Fibroblast of villous mesenchyme (primary cell): ENCODE measurements at regions not wholly inside any gene's neighbourhood (a gene's known extent, or its start where the extent isn't known, plus 50 kb on each side); places are given as distances from the start of the nearest gene placed in this dataset.

Experiments used
- DNase-seq: peaks from one replicate; pipeline ENCODE4 v3.0.0-alpha.2; 2010; ENCODE audit warnings: low read depth
- H3K4me3 ChIP-seq: 2 replicates; pipeline ENCODE4 v1.5.1; 2011; ENCODE audit warnings: low read depth, mild to moderate bottlenecking, low read length
- TF ChIP-seq, protein P1 (sequence below): IDR thresholded peaks from 2 replicates; pipeline ENCODE4 v1.5.1; 2012; ENCODE audit warnings: low read depth, mild to moderate bottlenecking, low read length; ENCODE audit not compliant: insufficient read depth

DNA sequence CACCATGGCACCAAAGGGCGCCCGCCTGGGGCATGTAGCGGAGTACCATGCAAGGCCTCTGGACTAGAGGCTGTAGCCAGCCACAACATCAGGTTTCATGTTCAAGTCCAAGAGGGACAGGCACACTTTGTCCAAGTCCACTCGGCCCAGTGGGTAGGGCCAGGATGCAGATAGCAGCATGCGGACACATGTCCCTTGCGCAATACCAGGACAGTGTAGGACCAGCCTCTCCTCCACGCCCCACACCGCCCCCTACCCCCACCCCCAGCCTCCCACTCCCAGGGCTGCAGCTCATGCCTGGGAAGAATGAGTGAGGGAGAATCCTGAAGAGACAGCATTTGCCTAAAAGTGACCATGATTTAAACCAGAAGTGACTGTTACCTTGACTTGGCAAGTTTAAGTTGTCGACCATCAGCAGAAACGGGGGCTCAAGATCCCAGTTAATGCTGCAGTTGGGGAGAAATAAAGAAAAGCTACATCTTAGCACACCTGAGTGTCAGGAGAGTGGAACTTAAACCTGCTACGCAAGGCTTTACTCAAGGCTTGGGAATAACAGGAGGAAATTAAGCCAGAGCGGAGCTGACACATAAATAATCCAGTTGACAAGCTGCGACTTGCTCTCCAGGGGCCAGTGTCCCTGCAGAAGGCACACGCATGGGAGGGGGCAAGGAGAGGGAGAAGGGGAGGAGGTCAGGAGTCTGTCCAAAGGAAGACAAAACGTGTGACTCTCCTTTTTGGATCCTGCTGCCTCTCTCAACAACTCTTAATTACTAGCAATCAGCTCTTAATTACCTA is 221.7 kb downstream of the BCOR start:
- no peak overlapping the region for H3K4me3 ChIP-seq
- no peak for DNase-seq
- TF ChIP-seq, protein P1, sequence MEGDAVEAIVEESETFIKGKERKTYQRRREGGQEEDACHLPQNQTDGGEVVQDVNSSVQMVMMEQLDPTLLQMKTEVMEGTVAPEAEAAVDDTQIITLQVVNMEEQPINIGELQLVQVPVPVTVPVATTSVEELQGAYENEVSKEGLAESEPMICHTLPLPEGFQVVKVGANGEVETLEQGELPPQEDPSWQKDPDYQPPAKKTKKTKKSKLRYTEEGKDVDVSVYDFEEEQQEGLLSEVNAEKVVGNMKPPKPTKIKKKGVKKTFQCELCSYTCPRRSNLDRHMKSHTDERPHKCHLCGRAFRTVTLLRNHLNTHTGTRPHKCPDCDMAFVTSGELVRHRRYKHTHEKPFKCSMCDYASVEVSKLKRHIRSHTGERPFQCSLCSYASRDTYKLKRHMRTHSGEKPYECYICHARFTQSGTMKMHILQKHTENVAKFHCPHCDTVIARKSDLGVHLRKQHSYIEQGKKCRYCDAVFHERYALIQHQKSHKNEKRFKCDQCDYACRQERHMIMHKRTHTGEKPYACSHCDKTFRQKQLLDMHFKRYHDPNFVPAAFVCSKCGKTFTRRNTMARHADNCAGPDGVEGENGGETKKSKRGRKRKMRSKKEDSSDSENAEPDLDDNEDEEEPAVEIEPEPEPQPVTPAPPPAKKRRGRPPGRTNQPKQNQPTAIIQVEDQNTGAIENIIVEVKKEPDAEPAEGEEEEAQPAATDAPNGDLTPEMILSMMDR: no peak

DNA sequence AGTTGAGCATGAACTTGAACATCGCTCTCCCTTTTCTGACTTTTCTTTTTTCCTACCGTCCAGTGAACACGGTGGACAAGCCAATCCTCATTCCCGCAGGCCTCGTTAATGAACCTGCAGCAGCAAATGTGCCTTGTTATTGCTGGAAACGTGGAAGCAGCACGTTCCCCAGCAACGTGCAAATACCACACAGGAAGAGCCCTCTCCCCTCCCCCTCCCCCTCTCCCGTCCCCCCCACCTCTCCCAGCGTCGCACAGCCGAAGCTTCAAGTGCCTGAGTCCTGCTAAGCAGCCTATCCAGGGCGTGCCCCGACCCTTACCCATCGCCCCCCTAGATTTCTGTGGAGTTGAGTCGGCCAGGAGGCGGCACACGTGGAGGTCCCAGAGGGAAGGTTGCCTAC is 219.9 kb downstream of the BCOR start:
- H3K4me3 ChIP-seq: no peak overlapping the region
- no peak for DNase-seq
- TF ChIP-seq, protein P1: no peak

DNA sequence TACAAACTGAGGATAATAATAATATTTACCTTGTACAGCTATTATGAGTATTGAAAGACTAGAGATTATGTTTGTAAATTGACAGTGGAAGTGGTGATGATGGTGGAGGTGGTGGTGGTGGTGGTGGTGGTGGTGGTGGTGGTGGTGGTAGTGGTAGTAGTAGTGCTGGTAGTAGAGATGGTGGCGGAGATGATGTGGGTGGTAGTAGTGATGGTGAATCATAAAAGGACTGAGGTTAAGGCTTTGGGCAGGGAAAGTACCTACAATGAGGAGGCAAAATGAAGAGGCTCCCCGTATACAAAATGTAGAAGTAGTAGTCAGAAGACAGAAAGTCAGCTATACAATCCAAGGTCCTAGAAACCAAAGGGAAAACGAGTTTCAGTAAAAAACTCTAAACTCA is 214.1 kb downstream of the BCOR start:
- no peak for DNase-seq
- H3K4me3 ChIP-seq: no peak overlapping the region
- TF ChIP-seq, protein P1: no peak

DNA sequence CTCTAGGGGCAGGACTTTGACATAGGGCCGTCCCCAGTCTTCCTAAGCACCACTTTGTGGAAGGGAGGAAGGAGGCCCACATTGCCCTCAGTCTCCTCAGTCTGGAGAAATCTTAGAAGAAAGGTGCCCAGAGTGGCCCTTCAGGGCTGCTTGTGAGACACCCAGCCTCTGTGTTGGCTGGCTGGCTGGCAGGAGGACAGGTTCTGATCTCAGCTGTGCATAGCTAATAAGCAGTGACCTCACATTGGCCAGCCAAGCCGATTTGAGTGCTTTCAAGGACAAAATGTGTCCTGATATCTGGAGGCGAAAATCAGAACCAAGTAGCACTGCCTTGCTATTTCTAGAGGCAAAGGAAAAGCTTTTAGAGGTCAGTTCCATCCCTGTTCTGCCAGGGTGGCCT is 211.5 kb downstream of the BCOR start:
- no peak overlapping the region for H3K4me3 ChIP-seq
- DNase-seq: no peak
- TF ChIP-seq, protein P1: no peak

DNA sequence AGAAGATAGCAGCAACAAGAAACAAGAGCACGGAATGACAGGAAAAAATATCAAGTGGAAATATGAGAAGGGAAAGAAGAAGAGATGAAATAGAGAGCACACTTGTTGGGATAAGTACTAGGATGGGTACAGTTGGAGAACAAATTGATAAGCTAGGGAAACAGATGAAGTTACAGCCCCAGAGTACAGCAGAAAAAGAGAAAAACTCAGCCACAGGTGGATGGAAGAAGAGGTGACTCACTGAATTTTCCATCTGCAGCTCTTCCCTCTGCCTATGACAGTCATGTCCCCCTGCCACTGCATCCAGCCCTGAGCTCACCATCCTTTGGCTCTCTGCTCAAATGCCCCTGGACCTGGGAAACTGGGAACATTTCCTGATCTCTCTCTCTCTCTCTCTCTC is 209.0 kb downstream of the BCOR start:
- TF ChIP-seq, protein P1: no peak
- no peak overlapping the region for H3K4me3 ChIP-seq
- no peak for DNase-seq

DNA sequence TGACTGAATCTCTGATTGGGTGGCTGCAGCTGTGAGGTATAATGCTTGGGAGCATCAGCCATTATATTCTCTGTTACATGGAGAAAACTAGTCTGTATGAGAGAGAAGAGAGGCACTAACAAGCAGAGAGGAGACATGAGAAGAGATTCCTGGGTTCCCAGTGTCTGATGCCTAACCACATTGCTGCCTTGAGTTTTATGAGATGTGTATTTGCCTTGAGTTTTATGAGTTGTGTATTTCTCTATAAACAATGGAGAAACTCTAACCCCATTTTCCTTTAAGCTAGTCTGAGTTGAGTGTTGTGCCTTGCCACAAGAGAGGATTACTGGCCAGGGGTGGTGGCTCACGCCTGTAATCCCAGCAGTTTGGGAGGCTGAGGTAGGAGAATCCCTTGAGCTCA is 208.1 kb downstream of the BCOR start:
- no peak overlapping the region for H3K4me3 ChIP-seq
- TF ChIP-seq, protein P1: no peak
- peak; percentile 50 for DNase-seq

DNA sequence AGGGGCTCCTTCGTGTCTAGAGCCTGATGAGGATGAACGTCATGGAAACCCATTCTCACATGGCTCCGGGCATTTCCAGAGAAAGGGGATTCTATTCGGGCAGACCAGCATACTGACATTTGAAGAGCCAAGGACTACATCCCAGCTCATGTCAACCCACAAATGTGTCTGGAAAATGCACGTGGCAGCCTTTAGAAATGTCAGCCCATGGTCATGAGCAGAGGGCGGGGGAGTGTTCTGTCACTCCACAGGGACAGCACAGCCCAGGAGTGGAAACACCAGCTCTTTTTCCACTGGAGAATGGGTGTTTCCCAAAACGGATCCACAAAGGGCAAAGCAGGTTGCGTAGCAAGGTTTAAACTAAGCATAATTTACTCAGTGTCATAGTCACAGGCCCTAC is 207.0 kb downstream of the BCOR start:
- TF ChIP-seq, protein P1: no peak
- H3K4me3 ChIP-seq: no peak overlapping the region
- DNase-seq: no peak
